HG03460 (cell line): ENCODE measurements at regions not wholly inside any gene's neighbourhood (a gene's known extent, or its start where the extent isn't known, plus 50 kb on each side); places are given as distances from the start of the nearest gene placed in this dataset.
"Not testable (repeated sequence)": the region's sequence is repeated elsewhere in the genome, so short reads cannot be mapped to it uniquely, and the experiment has no call there.

ENCODE experiments used
- ATAC-seq: cut with Tn5 transposase; IDR thresholded peaks from one replicate; pipeline ENCODE4 v1.9.1; 2021; ENCODE audit not compliant: unreplicated experiment

- not testable (repeated sequence) for ATAC-seq
Measured at GRCh38 chr5:18399461-18400327, 765.4 kb downstream of the TAF11L14 start.

GRCh38 chr5:18403141-18403540, 768.9 kb downstream of the TAF11L14 start:
- ATAC-seq: no peak

- ATAC-seq: no peak
Measured at GRCh38 chr5:18403941-18404438, 769.7 kb downstream of the TAF11L14 start.

- no peak for ATAC-seq
Measured at GRCh38 chr5:18420711-18421110, 786.5 kb downstream of the TAF11L14 start.

GRCh38 chr5:18433336-18433735, 799.1 kb downstream of the TAF11L14 start:
- ATAC-seq: no peak

- no peak for ATAC-seq
Measured at GRCh38 chr5:18438126-18438525, 803.9 kb downstream of the TAF11L14 start.

- no peak for ATAC-seq
Measured at GRCh38 chr5:18455521-18455920, 821.3 kb downstream of the TAF11L14 start.

GRCh38 chr5:18457255-18457654, 823.0 kb downstream of the TAF11L14 start:
- no peak for ATAC-seq

- no peak for ATAC-seq
Measured at GRCh38 chr5:18461766-18462165, 827.5 kb downstream of the TAF11L14 start.

GRCh38 chr5:18465833-18466681, 831.8 kb downstream of the TAF11L14 start:
- ATAC-seq: peak; percentile 91

- no peak for ATAC-seq
Measured at GRCh38 chr5:18466731-18467130, 832.5 kb downstream of the TAF11L14 start.

- ATAC-seq: not testable (repeated sequence)
Measured at GRCh38 chr5:18471791-18472190, 837.5 kb downstream of the TAF11L14 start.

GRCh38 chr5:18483451-18483850, 849.2 kb downstream of the TAF11L14 start:
- ATAC-seq: no peak

GRCh38 chr5:18487928-18488480, 853.7 kb downstream of the TAF11L14 start:
- no peak for ATAC-seq

GRCh38 chr5:18489703-18490102, 855.4 kb downstream of the TAF11L14 start:
- no peak for ATAC-seq

- ATAC-seq: no peak
Measured at GRCh38 chr5:18491349-18491748, 857.1 kb downstream of the TAF11L14 start.

- ATAC-seq: no peak
Measured at GRCh38 chr5:18495157-18495556, 860.9 kb downstream of the TAF11L14 start.

- ATAC-seq: no peak
Measured at GRCh38 chr5:18496041-18496440, 861.8 kb downstream of the TAF11L14 start.

- ATAC-seq: no peak
Measured at GRCh38 chr5:18497089-18497488, 862.8 kb downstream of the TAF11L14 start.

- no peak for ATAC-seq
Measured at GRCh38 chr5:18503797-18504328, 869.6 kb downstream of the TAF11L14 start.

GRCh38 chr5:18507114-18507513, 872.9 kb downstream of the TAF11L14 start:
- ATAC-seq: no peak
